Stimulated activated CD4-positive, alpha-beta T cell treated with anti-CD3 and anti-CD28 coated beads, TNF-alpha, amount 100 ng/mL, for 24 hours (primary cell): ENCODE measurements at regions not wholly inside any gene's neighbourhood (a gene's known extent, or its start where the extent isn't known, plus 50 kb on each side); places are given as distances from the start of the nearest gene placed in this dataset.
A peak's percentile ranks its signal among the peaks of the same experiment; 100 is the strongest.
"Not testable (repeated sequence)": the region's sequence is repeated elsewhere in the genome, so short reads cannot be mapped to it uniquely, and the experiment has no call there.

ENCODE experiments used
- DNase-seq, 3 experiments: peaks; one replicate each; pipeline ENCODE4 v3.0.0-alpha.2; 2020; ENCODE audit warnings: low read depth in 3 of 3

- DNase-seq = no peak
Measured at GRCh38 chr1:199042193-199042592, 403.4 kb downstream of the PTPRC start.

GRCh38 chr1:199044191-199044590, 405.4 kb downstream of the PTPRC start:
- no peak for DNase-seq

GRCh38 chr1:199046618-199047017, 407.8 kb downstream of the PTPRC start:
- no peak for DNase-seq

- DNase-seq = no peak
Measured at GRCh38 chr1:199054694-199055093, 415.9 kb downstream of the PTPRC start.

GRCh38 chr1:199057322-199057721, 418.5 kb downstream of the PTPRC start:
- no peak for DNase-seq

- DNase-seq = no peak
Measured at GRCh38 chr1:199058281-199058680, 419.4 kb downstream of the PTPRC start.

GRCh38 chr1:199064971-199065370, 426.1 kb downstream of the PTPRC start:
- DNase-seq = no peak

GRCh38 chr1:199067483-199067882, 428.6 kb downstream of the PTPRC start:
- no peak for DNase-seq

GRCh38 chr1:199071080-199071479, 432.2 kb downstream of the PTPRC start:
- no peak for DNase-seq

GRCh38 chr1:199073166-199073565, 434.3 kb downstream of the PTPRC start:
- no peak for DNase-seq

- no peak for DNase-seq
Measured at GRCh38 chr1:199075792-199076191, 437.0 kb downstream of the PTPRC start.

- no peak for DNase-seq
Measured at GRCh38 chr1:199079994-199080393, 441.2 kb downstream of the PTPRC start.

GRCh38 chr1:199081739-199082138, 442.9 kb downstream of the PTPRC start:
- DNase-seq = no peak

GRCh38 chr1:199082778-199083389, 444.0 kb downstream of the PTPRC start:
- DNase-seq = no peak

- DNase-seq = no peak
Measured at GRCh38 chr1:199083680-199084079, 444.8 kb downstream of the PTPRC start.

GRCh38 chr1:199084293-199084692, 445.5 kb downstream of the PTPRC start:
- DNase-seq = no peak

- no peak for DNase-seq
Measured at GRCh38 chr1:199085903-199086302, 447.1 kb downstream of the PTPRC start.

GRCh38 chr1:199087144-199087543, 448.3 kb downstream of the PTPRC start:
- no peak for DNase-seq

- DNase-seq = peak in 1 of 3 experiments; percentile 4
Measured at GRCh38 chr1:199089393-199090122, 450.7 kb downstream of the PTPRC start.

GRCh38 chr1:199095628-199096027, 456.8 kb downstream of the PTPRC start:
- not testable (repeated sequence) for DNase-seq

- no peak for DNase-seq
Measured at GRCh38 chr1:199096591-199096990, 457.8 kb downstream of the PTPRC start.

- DNase-seq = no peak
Measured at GRCh38 chr1:199098468-199098867, 459.6 kb downstream of the PTPRC start.

GRCh38 chr1:199101139-199101538, 462.3 kb downstream of the PTPRC start:
- no peak for DNase-seq

- DNase-seq = no peak
Measured at GRCh38 chr1:199101635-199102034, 462.8 kb downstream of the PTPRC start.
